ENCODE measurements at regions not wholly inside any gene's neighbourhood (a gene's known extent, or its start where the extent isn't known, plus 50 kb on each side); places are given as distances from the start of the nearest gene placed in this dataset.
"Not testable (repeated sequence)": the region's sequence is repeated elsewhere in the genome, so short reads cannot be mapped to it uniquely, and the experiment has no call there.

DNA sequence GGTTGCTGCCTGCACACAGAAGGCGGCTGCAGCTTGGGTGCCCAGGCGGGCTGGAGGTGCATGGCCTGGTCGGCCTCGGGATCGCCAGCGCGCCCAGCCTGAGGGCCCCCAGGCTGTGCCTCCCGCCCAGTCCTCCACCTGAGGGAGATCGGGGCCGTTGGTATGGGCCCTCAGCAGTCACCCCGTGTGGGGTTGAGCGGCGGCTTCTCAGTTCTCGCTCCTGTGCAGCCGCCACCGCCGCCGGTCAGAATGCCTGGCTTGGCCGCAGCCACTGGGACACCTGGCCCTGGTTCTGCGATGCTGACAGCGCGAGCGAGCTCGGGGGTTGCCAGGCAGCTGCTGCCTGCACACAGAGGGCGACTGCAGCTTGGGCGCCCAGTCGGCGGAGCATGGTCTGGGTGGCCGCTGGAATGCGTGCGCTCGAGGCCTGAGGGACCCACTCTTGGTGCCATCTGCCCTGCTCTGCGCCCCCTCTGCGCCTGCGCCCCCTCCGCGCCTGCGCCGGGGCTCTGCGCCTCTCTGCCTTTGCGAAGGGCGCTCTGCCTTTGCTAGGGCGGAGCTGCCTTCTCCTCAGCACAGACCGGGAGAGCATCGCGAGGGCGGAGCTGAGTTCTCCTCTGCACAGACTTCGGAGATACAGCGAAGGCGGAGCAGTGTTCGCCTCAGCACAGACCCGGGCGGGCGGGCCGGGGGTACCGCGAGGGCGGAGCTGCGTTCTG is 84.6 kb upstream of the ZNG1F start:
- H3K4me2 ChIP-seq (ENCODE audit: insufficient read depth, low read length); H3K9me1 ChIP-seq (ENCODE audit: control insufficient read depth, insufficient read depth, low read length); H3K4me3 ChIP-seq; H2AFZ ChIP-seq (ENCODE audit: low read depth, low read length); in situ Hi-C loops (cut with MboI); POLR2A ChIA-PET; CTCF ChIA-PET (ENCODE audit: low intra/inter-chr PET ratio); H3K79me2 ChIP-seq (ENCODE audit: control insufficient read depth, insufficient read depth, low read length); H3K9me3 ChIP-seq (replicated peaks; ENCODE audit: control insufficient read depth, insufficient read depth, low read depth, low read length); H3K4me1 ChIP-seq (replicated peaks in 1 of 2; ENCODE audit: control insufficient read depth in 2 of 2, insufficient read depth in 2 of 2, low read length in 2 of 2); H3K27ac ChIP-seq (ENCODE audit: extremely low read depth, low read depth, low read length); H3K27me3 ChIP-seq (ENCODE audit: control insufficient read depth in 2 of 2, insufficient read depth in 2 of 2, low read length in 2 of 2); H3K36me3 ChIP-seq (ENCODE audit: control insufficient read depth, insufficient read depth, low read length); BruUV-seq (replicated peaks); intact Hi-C loops (cut with micrococcal nuclease); FAIRE-seq; H3K9ac ChIP-seq (ENCODE audit: insufficient read depth in 1 of 2, low read depth in 2 of 2, low read length in 2 of 2); H4K20me1 ChIP-seq (replicated peaks; ENCODE audit: control insufficient read depth, insufficient read depth, low read length): not testable (repeated sequence)
- DNase-seq (ENCODE audit: extremely low read depth in 1 of 4, low spot score in 3 of 4): peak; percentile 1 to 27 (median 4)
- peak; percentile 90 for ATAC-seq
- peak; percentile 79 to 84 for TF ChIP-seq NRF1 (conservative IDR thresholded peaks at IDR 0.05 in 1 of 2, IDR thresholded peaks at IDR 0.05 in 1 of 2)
- 8% methylated on average over 26 of the region's 59 CpGs for WGBS (ENCODE audit: insufficient coverage, low coverage, missing lambda C conversion rate)

DNA sequence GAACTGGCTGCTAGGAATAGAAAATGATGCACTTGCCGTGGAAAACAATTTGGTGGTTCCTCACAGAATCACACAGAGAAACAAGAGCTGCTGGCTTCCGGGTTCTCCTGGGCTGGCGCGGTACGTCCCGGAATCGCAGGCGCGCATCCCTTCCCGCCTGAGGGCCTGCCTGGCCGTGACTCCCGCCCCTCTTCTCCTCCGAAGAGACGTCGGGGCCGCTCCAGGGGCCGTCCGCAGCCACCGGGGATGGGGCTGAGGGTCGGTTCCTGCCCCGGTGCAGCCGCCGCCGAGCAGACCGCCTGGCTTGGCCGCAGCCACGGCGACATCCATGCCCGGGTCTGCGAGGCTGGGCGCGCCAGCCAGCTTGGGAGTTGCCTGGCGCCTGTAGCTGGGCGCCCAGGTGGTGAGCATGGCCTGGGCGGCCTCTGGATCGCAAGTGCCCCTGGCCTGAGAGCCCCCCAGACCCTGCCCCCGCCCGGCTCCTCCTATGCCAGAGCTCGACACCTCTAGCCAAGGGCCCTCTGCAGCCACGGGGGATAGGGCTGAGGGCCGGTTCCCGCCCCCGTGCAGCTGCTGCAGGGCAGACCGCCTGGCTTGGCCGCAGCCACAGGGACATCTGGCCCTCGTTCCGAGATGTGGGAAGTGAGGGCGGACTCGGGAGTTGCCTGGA is 83.9 kb upstream of the ZNG1F start:
- 14% methylated on average over 19 of the region's 49 CpGs for WGBS (ENCODE audit: insufficient coverage, low coverage, missing lambda C conversion rate)
- FAIRE-seq; H3K4me1 ChIP-seq (replicated peaks in 1 of 2; ENCODE audit: control insufficient read depth in 2 of 2, insufficient read depth in 2 of 2, low read length in 2 of 2); POLR2A ChIA-PET; H3K4me2 ChIP-seq (ENCODE audit: insufficient read depth, low read length); BruUV-seq (replicated peaks); DNase-seq (ENCODE audit: extremely low read depth in 1 of 4, low spot score in 3 of 4); CTCF ChIA-PET (ENCODE audit: low intra/inter-chr PET ratio); ATAC-seq; H2AFZ ChIP-seq (ENCODE audit: low read depth, low read length); H4K20me1 ChIP-seq (replicated peaks; ENCODE audit: control insufficient read depth, insufficient read depth, low read length); H3K4me3 ChIP-seq; H3K27me3 ChIP-seq (ENCODE audit: control insufficient read depth in 2 of 2, insufficient read depth in 2 of 2, low read length in 2 of 2); H3K36me3 ChIP-seq (ENCODE audit: control insufficient read depth, insufficient read depth, low read length); H3K27ac ChIP-seq (ENCODE audit: extremely low read depth, low read depth, low read length); H3K9me1 ChIP-seq (ENCODE audit: control insufficient read depth, insufficient read depth, low read length); H3K9me3 ChIP-seq (replicated peaks; ENCODE audit: control insufficient read depth, insufficient read depth, low read depth, low read length); in situ Hi-C loops (cut with MboI); H3K79me2 ChIP-seq (ENCODE audit: control insufficient read depth, insufficient read depth, low read length); intact Hi-C loops (cut with micrococcal nuclease); H3K9ac ChIP-seq (ENCODE audit: insufficient read depth in 1 of 2, low read depth in 2 of 2, low read length in 2 of 2): not testable (repeated sequence)

DNA sequence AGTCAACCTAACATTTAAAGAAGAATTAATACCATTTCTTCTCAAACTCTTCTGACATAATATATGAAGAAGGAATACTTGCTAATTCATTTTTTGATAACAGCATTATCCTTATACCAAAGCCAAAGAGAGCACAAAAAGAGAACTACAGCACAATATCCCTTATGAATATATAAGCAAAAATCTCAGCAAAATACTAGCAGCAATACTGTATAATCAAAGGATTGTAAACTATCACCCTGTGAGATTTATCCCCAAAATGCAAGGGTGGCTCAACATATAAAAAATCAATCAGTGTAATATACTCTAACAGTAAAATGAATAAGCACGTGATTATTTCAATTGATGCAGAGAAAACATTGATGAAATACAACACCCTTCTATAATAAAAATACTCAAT is 81.9 kb upstream of the ZNG1F start:
- not testable (repeated sequence) for ATAC-seq, FAIRE-seq

More for the DNA sequence above, 81.9 kb upstream of the ZNG1F start:
- CTCF ChIA-PET (ENCODE audit: low intra/inter-chr PET ratio); H3K9me3 ChIP-seq (replicated peaks; ENCODE audit: control insufficient read depth, insufficient read depth, low read depth, low read length); H3K27ac ChIP-seq (ENCODE audit: extremely low read depth, low read depth, low read length); DNase-seq (ENCODE audit: extremely low read depth in 1 of 4, low spot score in 3 of 4); POLR2A ChIA-PET; H2AFZ ChIP-seq (ENCODE audit: low read depth, low read length); H3K9ac ChIP-seq (ENCODE audit: insufficient read depth in 1 of 2, low read depth in 2 of 2, low read length in 2 of 2); H3K4me2 ChIP-seq (ENCODE audit: insufficient read depth, low read length); H3K9me1 ChIP-seq (ENCODE audit: control insufficient read depth, insufficient read depth, low read length); H3K79me2 ChIP-seq (ENCODE audit: control insufficient read depth, insufficient read depth, low read length); H3K36me3 ChIP-seq (ENCODE audit: control insufficient read depth, insufficient read depth, low read length); intact Hi-C loops (cut with micrococcal nuclease); H3K27me3 ChIP-seq (ENCODE audit: control insufficient read depth in 2 of 2, insufficient read depth in 2 of 2, low read length in 2 of 2); BruUV-seq (replicated peaks); H3K4me3 ChIP-seq; H4K20me1 ChIP-seq (replicated peaks; ENCODE audit: control insufficient read depth, insufficient read depth, low read length); H3K4me1 ChIP-seq (replicated peaks in 1 of 2; ENCODE audit: control insufficient read depth in 2 of 2, insufficient read depth in 2 of 2, low read length in 2 of 2); in situ Hi-C loops (cut with MboI): not testable (repeated sequence)
- no CpG with 5 or more reads among the region's 1 CpG for whole genome bisulfite sequencing (ENCODE audit: insufficient coverage, low coverage, missing lambda C conversion rate)
